GM12874 (cell line): ENCODE measurements at regions not wholly inside any gene's neighbourhood (a gene's known extent, or its start where the extent isn't known, plus 50 kb on each side); places are given as distances from the start of the nearest gene placed in this dataset.

Experiments used
- TF ChIP-seq, protein P1 (sequence below): IDR thresholded peaks from 2 replicates; pipeline ENCODE4 v1.5.1; 2011; ENCODE audit warnings: low read depth, mild to moderate bottlenecking, control low read depth, low read length, moderate library complexity; ENCODE audit not compliant: insufficient read depth

DNA sequence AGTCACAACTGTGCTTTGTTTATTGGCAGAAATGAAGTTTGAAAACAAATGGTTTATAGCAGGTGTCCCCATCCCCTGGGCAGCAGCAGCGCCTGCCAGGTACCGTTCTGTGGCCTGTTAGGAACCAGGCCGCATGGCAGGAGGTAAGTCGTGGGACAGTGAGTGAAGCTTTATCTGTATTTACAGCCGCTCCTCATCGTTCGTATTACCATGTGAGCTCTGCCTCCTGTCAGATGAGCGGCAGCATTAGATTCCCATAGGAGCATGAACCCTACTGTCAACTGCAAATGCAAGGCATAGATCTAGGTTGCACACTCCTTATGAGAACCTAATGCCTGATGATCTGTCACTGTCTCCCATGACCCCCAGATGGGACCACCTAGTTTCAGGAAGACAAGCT lies 63.4 kb upstream of the SOD1 start:
- TF ChIP-seq, protein P1, sequence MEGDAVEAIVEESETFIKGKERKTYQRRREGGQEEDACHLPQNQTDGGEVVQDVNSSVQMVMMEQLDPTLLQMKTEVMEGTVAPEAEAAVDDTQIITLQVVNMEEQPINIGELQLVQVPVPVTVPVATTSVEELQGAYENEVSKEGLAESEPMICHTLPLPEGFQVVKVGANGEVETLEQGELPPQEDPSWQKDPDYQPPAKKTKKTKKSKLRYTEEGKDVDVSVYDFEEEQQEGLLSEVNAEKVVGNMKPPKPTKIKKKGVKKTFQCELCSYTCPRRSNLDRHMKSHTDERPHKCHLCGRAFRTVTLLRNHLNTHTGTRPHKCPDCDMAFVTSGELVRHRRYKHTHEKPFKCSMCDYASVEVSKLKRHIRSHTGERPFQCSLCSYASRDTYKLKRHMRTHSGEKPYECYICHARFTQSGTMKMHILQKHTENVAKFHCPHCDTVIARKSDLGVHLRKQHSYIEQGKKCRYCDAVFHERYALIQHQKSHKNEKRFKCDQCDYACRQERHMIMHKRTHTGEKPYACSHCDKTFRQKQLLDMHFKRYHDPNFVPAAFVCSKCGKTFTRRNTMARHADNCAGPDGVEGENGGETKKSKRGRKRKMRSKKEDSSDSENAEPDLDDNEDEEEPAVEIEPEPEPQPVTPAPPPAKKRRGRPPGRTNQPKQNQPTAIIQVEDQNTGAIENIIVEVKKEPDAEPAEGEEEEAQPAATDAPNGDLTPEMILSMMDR = no peak

DNA sequence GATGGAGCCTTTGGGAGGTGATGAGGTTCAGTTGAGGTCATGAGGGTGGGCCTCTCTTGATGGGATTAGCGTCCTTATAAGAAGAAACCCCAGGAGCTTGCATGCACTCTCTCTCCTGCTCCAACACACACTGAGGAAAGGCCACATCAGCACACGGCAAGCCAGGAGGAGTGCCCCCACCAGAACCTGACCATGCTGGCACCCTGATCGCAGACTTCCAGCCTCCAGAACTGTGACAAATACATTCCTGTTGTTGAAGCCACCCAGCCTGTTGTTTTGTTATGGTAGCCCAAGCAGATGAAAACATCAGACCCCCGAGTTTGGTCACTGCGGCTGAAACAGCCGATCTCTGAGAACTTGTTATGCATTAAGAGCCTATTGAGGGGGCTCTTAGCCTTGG lies 64.8 kb upstream of the SOD1 start:
- TF ChIP-seq, protein P1 = no peak

DNA sequence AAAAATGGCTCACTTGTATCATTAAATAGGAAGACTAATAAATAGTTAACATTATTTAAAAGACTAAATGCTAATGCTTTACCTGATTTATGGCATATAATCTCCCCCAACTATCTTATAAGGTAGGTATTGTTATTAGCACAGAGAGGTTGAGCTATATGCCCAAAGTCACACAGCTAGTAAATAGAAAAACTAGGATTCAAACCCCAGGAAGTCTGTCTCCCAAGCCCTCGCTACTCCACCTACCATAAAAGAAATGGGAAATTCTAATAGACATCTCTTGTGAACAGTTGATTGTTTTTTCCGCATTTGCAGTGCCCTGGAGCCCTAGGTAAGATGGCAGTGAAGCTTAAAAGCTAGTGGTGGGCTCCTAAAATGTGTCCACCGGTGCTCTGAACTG lies 65.2 kb upstream of the SOD1 start:
- TF ChIP-seq, protein P1 = no peak

DNA sequence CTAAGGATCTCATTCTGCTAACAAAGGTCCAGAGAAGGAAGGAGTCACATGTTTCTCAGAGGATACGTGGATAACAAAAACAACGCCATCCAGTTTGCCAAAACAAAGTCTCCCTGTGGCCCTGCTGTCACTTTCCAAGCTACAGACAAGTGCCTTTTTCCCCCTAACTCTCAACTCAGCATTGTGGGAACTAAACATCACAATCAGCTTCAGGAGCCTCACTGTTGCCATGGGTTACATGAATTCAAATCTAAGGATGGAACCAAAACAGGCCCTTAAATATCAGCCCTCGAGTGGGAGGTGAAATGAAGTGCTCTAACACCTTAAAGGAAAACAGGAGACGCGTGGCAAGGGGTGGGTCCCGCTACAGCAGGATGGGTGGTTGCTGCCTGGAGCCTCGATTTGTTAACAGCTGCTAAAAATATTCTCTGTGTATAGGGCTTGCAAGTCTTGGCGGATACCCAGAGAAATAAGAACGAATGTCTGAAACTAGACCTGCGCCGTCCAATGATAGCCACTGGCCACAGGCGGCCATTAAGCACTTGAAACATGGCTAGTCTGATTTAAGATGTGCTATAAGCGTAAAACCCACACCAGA lies 66.4 kb upstream of the SOD1 start:
- TF ChIP-seq, protein P1 = no peak

DNA sequence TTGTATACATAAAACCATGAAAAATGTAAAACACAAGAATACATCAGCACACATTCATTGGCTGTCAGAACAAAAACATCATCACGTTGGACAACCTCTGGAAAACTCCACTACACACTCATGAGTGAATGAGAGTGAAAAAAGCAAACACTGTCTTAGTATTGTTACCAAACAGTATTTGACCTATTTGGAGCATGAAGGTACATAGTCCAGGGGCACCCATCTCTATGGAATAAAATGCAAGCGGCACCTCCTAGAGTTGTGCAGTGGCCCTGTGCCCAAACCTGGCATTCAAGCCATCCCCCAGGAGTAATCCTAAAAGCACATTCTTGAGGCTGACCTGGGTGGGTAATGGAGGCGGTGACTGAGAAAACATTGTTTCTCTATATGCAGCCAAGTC lies 67.0 kb upstream of the SOD1 start:
- TF ChIP-seq, protein P1 = no peak

DNA sequence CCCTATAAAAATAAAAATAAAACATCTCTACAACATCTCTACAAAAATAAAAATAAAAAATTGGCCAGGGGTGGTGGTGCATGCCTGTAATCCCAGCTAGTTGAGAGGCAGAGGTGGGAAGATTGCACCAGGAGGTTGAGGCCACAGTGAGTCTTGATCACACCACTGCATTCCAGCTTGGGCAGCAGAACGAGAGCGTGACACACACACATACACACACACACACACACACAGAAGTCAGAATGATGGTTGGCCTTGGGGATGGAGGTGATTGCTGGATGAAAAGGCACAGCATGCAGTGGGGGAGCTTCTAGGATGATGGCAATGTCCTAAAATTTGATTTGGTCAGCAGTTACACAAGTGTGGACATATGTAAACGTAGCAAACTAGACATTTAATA lies 69.7 kb upstream of the SOD1 start:
- TF ChIP-seq, protein P1 = no peak

DNA sequence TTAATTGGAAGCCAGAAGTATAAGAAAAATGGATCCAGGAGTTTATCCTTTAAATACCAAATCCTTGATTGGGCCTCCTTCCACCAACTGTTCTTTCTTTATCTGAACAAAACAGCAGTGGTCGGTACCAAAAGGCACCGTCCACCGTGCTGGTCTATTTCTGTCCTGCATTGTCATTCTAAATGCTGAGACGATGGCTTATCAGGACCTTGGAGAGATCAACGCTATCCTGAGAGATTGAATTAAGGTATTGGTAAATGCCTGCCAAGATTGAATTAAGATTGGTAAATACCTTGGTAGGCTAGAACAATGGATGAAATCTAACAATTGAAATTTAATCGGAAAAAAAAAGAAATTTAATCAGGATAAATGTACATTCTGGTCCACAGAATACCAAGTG lies 73.4 kb upstream of the SOD1 start:
- TF ChIP-seq, protein P1 = no peak
